ENCODE measurements at regions not wholly inside any gene's neighbourhood (a gene's known extent, or its start where the extent isn't known, plus 50 kb on each side); places are given as distances from the start of the nearest gene placed in this dataset.

GRCh38 chr2:215664847-215665525 is 229.1 kb upstream of the FN1 start:
- peak in 1 of 2 experiments; percentile 62; a peak in 1 of 4 replicates for TF ChIP-seq EP300 (IDR thresholded peaks at IDR 0.05; ENCODE audit: borderline replicate concordance in 1 of 2, control insufficient read depth in 1 of 2, low read depth in 2 of 2, low read length in 2 of 2)
- TF ChIP-seq POLR2A (IDR thresholded peaks at IDR 0.05; ENCODE audit: low read depth, low read length), result no peak
- TF ChIP-seq TAF1 (IDR thresholded peaks at IDR 0.05; ENCODE audit: borderline replicate concordance, low read depth, low read length), result no peak
- TF ChIP-seq, protein P1, sequence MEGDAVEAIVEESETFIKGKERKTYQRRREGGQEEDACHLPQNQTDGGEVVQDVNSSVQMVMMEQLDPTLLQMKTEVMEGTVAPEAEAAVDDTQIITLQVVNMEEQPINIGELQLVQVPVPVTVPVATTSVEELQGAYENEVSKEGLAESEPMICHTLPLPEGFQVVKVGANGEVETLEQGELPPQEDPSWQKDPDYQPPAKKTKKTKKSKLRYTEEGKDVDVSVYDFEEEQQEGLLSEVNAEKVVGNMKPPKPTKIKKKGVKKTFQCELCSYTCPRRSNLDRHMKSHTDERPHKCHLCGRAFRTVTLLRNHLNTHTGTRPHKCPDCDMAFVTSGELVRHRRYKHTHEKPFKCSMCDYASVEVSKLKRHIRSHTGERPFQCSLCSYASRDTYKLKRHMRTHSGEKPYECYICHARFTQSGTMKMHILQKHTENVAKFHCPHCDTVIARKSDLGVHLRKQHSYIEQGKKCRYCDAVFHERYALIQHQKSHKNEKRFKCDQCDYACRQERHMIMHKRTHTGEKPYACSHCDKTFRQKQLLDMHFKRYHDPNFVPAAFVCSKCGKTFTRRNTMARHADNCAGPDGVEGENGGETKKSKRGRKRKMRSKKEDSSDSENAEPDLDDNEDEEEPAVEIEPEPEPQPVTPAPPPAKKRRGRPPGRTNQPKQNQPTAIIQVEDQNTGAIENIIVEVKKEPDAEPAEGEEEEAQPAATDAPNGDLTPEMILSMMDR (IDR thresholded peaks at IDR 0.05 in 2 of 3, conservative IDR thresholded peaks at IDR 0.05 in 1 of 3; ENCODE audit: control insufficient read depth in 2 of 3, extremely low read depth in 1 of 3, insufficient read depth in 1 of 3, low read depth in 3 of 3, low read length in 3 of 3), result no peak
- no peak for TF ChIP-seq BRCA1 (IDR thresholded peaks at IDR 0.05; ENCODE audit: low read depth, low read length)
- no peak for TF ChIP-seq CEBPB (IDR thresholded peaks at IDR 0.05; ENCODE audit: borderline replicate concordance in 1 of 2, low read depth in 2 of 2, low read length in 2 of 2)
- TF ChIP-seq, protein P2, sequence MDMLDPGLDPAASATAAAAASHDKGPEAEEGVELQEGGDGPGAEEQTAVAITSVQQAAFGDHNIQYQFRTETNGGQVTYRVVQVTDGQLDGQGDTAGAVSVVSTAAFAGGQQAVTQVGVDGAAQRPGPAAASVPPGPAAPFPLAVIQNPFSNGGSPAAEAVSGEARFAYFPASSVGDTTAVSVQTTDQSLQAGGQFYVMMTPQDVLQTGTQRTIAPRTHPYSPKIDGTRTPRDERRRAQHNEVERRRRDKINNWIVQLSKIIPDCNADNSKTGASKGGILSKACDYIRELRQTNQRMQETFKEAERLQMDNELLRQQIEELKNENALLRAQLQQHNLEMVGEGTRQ (IDR thresholded peaks at IDR 0.05; ENCODE audit: borderline replicate concordance, low read depth, low read length), result no peak
- no peak for TF ChIP-seq SIN3A (IDR thresholded peaks at IDR 0.05; ENCODE audit: low read depth, low read length)
- TF ChIP-seq CHD2 (IDR thresholded peaks at IDR 0.05; ENCODE audit: borderline replicate concordance, low read depth, low read length), result no peak
- peak; percentile 74 for TF ChIP-seq NBN (IDR thresholded peaks at IDR 0.05)
- TF ChIP-seq EZH2 (IDR thresholded peaks at IDR 0.05; ENCODE audit: borderline replicate concordance, control insufficient read depth, low read depth, low read length), result no peak
- TF ChIP-seq CUX1 (IDR thresholded peaks at IDR 0.05; ENCODE audit: insufficient replicate concordance, low read depth, low read length), result no peak
- TF ChIP-seq EGR1 (IDR thresholded peaks at IDR 0.05; ENCODE audit: borderline replicate concordance in 1 of 2, low read depth in 2 of 2, low read length in 2 of 2), result no peak
